Natural killer cell (primary cell): ENCODE measurements at regions not wholly inside any gene's neighbourhood (a gene's known extent, or its start where the extent isn't known, plus 50 kb on each side); places are given as distances from the start of the nearest gene placed in this dataset.

Experiments
- ATAC-seq, 3 donors: fragments of 150-1000 bp in 2 of 3; fragments of 200-7000 bp in 1 of 3; cut with Tn5 transposase; 1 replicate in 1 of 3; 2 replicates in 2 of 3; pipeline ENCODE4 v1.10.0; 2021; ENCODE audit warnings: mild to moderate bottlenecking in 2 of 3, moderate library complexity in 2 of 3
- DNase-seq, 2 donors: peaks; one replicate each; pipeline versions ENCODE4 v3.0.0 to v3.0.0-alpha.2; 2013 to 2021; ENCODE audit warnings: mixed read lengths in 1 of 2
- H3K27ac ChIP-seq: one replicate; pipeline ENCODE4 v1.5.1; 2013; ENCODE audit warnings: mild to moderate bottlenecking, low read length
- H3K27me3 ChIP-seq: one replicate; pipeline ENCODE4 v1.6.1; 2013; ENCODE audit warnings: low read length; ENCODE audit not compliant: control insufficient read depth, insufficient read depth
- H3K36me3 ChIP-seq: one replicate; pipeline ENCODE4 v1.6.1; 2013; ENCODE audit warnings: low read length; ENCODE audit not compliant: control insufficient read depth, insufficient read depth
- H3K4me1 ChIP-seq: one replicate; pipeline ENCODE4 v1.6.1; 2013; ENCODE audit warnings: low read length; ENCODE audit not compliant: control insufficient read depth, insufficient read depth
- H3K4me3 ChIP-seq: one replicate; pipeline ENCODE4 v1.5.1; 2013; ENCODE audit warnings: low read length
- H3K9me3 ChIP-seq: one replicate; pipeline ENCODE4 v1.6.1; 2013; ENCODE audit warnings: low read length; ENCODE audit not compliant: control insufficient read depth, insufficient read depth
- H3K27ac Mint-ChIP-seq, 2 donors: one replicate each; pipeline ENCODE4 v1.8.0; 2022; ENCODE audit warnings: mild to moderate bottlenecking in 2 of 2, mixed read lengths in 2 of 2, moderate library complexity in 1 of 2
- H3K27me3 Mint-ChIP-seq, 2 donors: one replicate each; pipeline ENCODE4 v1.8.0; 2022; ENCODE audit warnings: low read depth in 2 of 2, mixed read lengths in 2 of 2
- H3K36me3 Mint-ChIP-seq: one replicate; pipeline ENCODE4 v1.8.0; 2022; ENCODE audit warnings: mixed read lengths
- H3K4me1 Mint-ChIP-seq, 2 donors: one replicate each; pipeline ENCODE4 v1.8.0; 2022; ENCODE audit warnings: mixed read lengths in 2 of 2
- H3K4me3 Mint-ChIP-seq: one replicate; pipeline ENCODE4 v1.8.0; 2022; ENCODE audit warnings: mild to moderate bottlenecking, moderate library complexity, mixed read lengths
- H3K9me3 Mint-ChIP-seq, 2 donors: one replicate each; pipeline ENCODE4 v1.8.0; 2022; ENCODE audit warnings: mixed read lengths in 2 of 2
- WGBS: methylation state at CpG from one replicate; pipeline ENCODE4 v1.1.7; 2013; ENCODE audit warnings: missing lambda C conversion rate; ENCODE audit not compliant: insufficient coverage; 5-methylcytosine and 5-hydroxymethylcytosine counted together
- intact Hi-C: fragments of 100-400 bp; cut with micrococcal nuclease; formaldehyde crosslinking; loops from one replicate; pipeline ENCODE4 v1.14.2; 2022
- TF ChIP-seq, protein P1 (sequence below): fragments of 200-600 bp; IDR thresholded peaks from one replicate; pipeline ENCODE4 v1.8.0; 2022; ENCODE audit warnings: antibody characterized with exemption

DNA sequence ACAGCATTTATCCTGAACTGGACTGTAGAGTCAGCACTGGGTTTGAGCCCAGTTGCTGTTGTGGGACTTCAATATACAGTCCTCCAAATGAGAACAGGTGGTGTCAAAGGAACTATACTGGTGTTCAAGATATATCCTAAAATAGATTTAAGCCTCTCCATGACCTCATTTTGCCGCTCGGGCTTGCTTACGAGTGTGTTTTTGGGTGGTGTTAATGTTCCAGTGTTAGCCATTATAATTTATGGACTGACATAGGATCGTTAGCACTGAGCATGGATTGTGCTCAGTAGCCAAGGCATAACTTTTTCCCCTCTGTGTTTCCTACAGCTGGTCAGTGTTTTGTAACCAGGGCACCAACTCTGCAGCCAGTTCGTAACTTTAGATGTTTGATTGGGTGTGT, 306.6 kb downstream of the SPATA31D1 start:
- 93% methylated on average over 5 of the region's 5 CpGs for WGBS
- H3K4me1 ChIP-seq = no peaks in the 10 kb centered on the region
- H3K27ac ChIP-seq = no peak overlapping the region
- ATAC-seq = no peak
- H3K4me1 Mint-ChIP-seq = no peaks in the 10 kb centered on the region
- no peaks in the 10 kb centered on the region for H3K36me3 ChIP-seq
- TF ChIP-seq, protein P1, sequence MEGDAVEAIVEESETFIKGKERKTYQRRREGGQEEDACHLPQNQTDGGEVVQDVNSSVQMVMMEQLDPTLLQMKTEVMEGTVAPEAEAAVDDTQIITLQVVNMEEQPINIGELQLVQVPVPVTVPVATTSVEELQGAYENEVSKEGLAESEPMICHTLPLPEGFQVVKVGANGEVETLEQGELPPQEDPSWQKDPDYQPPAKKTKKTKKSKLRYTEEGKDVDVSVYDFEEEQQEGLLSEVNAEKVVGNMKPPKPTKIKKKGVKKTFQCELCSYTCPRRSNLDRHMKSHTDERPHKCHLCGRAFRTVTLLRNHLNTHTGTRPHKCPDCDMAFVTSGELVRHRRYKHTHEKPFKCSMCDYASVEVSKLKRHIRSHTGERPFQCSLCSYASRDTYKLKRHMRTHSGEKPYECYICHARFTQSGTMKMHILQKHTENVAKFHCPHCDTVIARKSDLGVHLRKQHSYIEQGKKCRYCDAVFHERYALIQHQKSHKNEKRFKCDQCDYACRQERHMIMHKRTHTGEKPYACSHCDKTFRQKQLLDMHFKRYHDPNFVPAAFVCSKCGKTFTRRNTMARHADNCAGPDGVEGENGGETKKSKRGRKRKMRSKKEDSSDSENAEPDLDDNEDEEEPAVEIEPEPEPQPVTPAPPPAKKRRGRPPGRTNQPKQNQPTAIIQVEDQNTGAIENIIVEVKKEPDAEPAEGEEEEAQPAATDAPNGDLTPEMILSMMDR = no peak
- no peaks in the 10 kb centered on the region for H3K9me3 ChIP-seq
- no peaks in the 10 kb centered on the region for H3K27me3 ChIP-seq
- H3K27me3 Mint-ChIP-seq = no peaks in the 10 kb centered on the region
- peaks cover 6 to 9% of the 10 kb centered on the region in 2 donors for H3K9me3 Mint-ChIP-seq
- no peak overlapping the region for H3K4me3 Mint-ChIP-seq
- H3K36me3 Mint-ChIP-seq = no peaks in the 10 kb centered on the region
- intact Hi-C loops = no loop called here
- no peak overlapping the region for H3K4me3 ChIP-seq
- no peak overlapping the region for H3K27ac Mint-ChIP-seq
- no peak for DNase-seq

- H3K27me3 Mint-ChIP-seq = no peaks in the 10 kb centered on the region
- H3K9me3 Mint-ChIP-seq = peaks cover 6 to 18% of the 10 kb centered on the region in 2 donors
- DNase-seq = no peak
- Histone ChIP-seq H3K4me3 (no peak overlapping the region), H3K27me3 (no peaks in the 10 kb centered on the region), H3K36me3 (no peaks in the 10 kb centered on the region), H3K27ac (no peak overlapping the region), H3K9me3 (peaks cover 10% of the 10 kb centered on the region), H3K4me1 (no peaks in the 10 kb centered on the region)
- no peak for ATAC-seq
- H3K36me3 Mint-ChIP-seq = no peaks in the 10 kb centered on the region
- no peak overlapping the region for H3K4me3 Mint-ChIP-seq
- TF ChIP-seq, protein P1 = no peak
- no peak overlapping the region for H3K27ac Mint-ChIP-seq
- H3K4me1 Mint-ChIP-seq = no peaks in the 10 kb centered on the region
- intact Hi-C loops = no loop called here
Observed at GRCh38 chr9:82299870-82300269, 311.3 kb downstream of the SPATA31D1 start.

GRCh38 chr9:82302968-82303655, 314.5 kb downstream of the SPATA31D1 start:
- intact Hi-C loops = no loop called here
- Histone ChIP-seq H3K9me3 (peaks cover 10% of the 10 kb centered on the region), H3K4me1 (no peaks in the 10 kb centered on the region), H3K4me3 (no peak overlapping the region), H3K27ac (no peak overlapping the region), H3K36me3 (no peaks in the 10 kb centered on the region), H3K27me3 (no peaks in the 10 kb centered on the region)
- no peak for ATAC-seq
- Mint-ChIP-seq H3K27ac (no peak overlapping the region), H3K4me1 (no peaks in the 10 kb centered on the region), H3K9me3 (peaks cover 4 to 15% of the 10 kb centered on the region in 2 donors), H3K4me3 (no peak overlapping the region), H3K36me3 (no peaks in the 10 kb centered on the region), H3K27me3 (no peaks in the 10 kb centered on the region)
- TF ChIP-seq, protein P1 = no peak
- WGBS = 88% methylated on average over 4 of the region's 5 CpGs
- no peak for DNase-seq

DNA sequence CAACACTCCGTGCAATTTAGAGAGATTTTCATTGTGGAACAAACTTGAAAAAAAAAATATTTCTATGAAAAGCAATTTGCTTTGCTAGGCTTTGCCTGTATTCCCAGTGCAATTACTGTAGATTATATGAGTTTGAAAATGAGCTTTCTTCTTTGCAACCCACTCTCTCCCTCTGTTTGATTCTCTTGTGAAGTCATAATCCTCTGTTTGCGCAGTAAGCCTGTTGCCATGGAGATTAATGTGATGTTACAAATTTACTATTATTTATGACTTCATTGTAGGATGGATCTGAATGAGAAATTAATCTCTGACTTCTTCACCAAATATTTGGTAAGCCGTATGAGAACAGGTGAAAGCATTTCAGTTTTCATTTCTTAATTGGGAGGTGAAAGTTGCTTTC, 320.3 kb downstream of the SPATA31D1 start:
- H3K27me3 Mint-ChIP-seq = no peaks in the 10 kb centered on the region
- H3K4me1 Mint-ChIP-seq = no peaks in the 10 kb centered on the region
- ATAC-seq = no peak
- H3K27ac Mint-ChIP-seq = no peak overlapping the region
- WGBS = 80% methylated on average over 1 of the region's 3 CpGs
- intact Hi-C loops = no loop called here
- Histone ChIP-seq H3K9me3 (no peaks in the 10 kb centered on the region), H3K4me3 (no peak overlapping the region), H3K27me3 (no peaks in the 10 kb centered on the region), H3K36me3 (no peaks in the 10 kb centered on the region), H3K27ac (no peak overlapping the region), H3K4me1 (no peaks in the 10 kb centered on the region)
- no peak for DNase-seq
- peaks cover 2 to 12% of the 10 kb centered on the region in 2 donors for H3K9me3 Mint-ChIP-seq
- H3K4me3 Mint-ChIP-seq = no peak overlapping the region
- TF ChIP-seq, protein P1 = no peak
- H3K36me3 Mint-ChIP-seq = no peaks in the 10 kb centered on the region
